ENCODE measurements at regions not wholly inside any gene's neighbourhood (a gene's known extent, or its start where the extent isn't known, plus 50 kb on each side); places are given as distances from the start of the nearest gene placed in this dataset.

DNA sequence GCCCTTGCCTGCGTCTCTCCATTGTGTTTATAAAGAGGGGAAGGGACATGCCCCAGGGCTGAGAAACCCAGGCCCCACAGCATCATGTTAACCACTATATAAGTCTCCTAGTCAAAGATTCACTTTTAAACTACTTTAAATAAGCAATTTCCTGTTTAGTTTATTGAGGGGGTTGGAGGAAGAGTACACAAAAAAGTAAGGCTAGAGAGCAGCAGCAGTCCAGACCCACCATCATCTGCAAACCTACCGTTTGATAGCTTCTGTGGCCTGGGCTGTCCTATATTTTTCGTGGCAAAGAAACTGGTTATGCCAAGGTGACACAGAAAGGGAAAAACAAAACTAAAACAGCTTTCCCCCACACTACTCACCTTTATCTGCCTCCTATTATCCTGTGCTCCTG is 646.1 kb downstream of the IRS1 start:
- no peak for DNase-seq

DNA sequence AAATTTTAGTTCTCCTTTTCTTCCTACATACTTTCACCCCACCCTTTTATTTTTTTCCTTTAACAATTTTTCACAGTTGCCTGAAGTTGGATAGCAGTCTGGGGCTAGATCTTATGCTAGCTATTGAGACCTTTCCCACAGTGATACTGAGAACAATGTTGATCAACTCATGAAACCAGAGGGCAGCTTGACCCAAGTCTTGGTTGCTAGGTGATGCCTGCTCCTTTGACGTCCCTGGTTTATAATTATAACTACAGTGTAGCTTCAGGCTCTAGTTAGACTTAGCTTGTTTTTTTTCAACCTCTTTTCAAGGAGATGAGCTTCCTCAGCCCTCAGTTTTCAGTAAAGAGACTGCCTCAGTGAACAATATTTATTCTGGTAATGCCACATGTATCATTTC is 648.5 kb downstream of the IRS1 start:
- DNase-seq = no peak

DNA sequence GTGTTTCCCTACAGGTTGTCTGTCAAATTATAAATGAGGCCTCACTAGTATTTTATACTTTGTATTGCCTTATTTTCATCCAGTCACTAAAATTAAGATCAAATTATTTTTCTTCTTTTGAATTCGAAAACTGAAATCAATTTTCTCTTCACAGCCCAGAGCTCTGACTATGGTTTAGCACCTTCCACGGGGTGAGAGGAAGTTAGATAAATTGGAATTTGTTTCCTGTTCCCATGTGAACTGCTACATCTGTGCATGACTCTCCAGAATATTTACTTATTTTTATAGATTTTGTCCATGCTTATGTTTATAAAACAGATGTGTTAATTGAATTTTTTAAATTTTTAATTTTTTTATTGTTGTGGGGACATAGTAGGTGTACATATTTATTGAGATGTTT is 656.5 kb downstream of the IRS1 start:
- no peak for DNase-seq

DNA sequence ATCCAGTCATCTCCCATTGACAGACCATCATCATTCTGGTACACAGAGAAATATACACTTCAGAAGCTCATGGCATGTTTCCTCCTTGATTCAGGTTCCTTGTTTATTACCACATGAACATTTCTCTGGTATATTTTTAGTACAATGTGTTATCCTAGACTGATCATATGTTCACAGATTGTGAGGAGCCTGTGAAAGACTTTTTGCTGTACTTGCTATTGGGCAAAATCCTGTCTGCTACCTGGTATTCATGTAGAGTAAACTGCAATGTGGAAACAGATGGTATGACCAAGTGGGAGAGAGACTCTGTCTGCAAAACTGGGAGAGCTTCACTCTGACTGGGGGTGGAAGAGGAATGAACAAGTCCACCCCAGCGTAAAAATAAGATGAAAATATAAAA is 657.2 kb downstream of the IRS1 start:
- DNase-seq = no peak

DNA sequence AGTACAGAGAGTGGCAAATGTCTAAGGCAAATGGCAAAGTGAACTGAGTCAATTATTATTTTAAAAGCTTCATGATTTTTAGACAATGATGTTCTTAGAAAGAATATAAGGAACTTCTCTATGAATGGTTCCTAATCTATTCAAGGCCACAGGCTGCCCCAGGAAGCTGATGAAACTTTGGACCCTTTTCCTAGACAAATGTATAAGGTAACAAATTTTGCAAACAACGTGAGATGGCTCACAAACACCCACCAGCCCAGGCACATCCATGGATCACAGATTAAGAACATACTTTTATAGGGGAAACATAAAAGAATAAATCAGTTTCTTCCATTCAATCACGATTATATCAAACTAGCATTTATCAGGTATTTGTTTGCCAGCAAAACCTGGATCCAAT is 659.0 kb downstream of the IRS1 start:
- DNase-seq = no peak

DNA sequence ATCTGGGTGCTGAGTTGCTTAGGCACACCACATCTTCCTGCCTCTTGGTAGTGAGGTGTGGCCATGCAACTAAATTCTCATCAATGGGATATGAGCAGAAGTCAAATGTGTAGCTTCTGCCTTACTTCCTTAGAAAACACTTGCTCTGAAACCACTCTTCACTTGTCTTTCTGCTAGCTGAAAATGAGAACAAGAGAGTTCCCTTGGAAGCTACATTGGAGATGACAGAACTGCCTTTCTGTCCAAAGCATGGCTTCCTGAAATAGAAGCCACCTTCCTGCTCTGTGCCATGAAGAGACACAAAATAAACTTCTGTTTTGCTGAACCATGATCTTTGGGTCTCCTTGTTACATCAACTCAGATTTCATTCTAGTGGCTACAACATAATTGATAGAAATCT is 659.9 kb downstream of the IRS1 start:
- no peak for DNase-seq

DNA sequence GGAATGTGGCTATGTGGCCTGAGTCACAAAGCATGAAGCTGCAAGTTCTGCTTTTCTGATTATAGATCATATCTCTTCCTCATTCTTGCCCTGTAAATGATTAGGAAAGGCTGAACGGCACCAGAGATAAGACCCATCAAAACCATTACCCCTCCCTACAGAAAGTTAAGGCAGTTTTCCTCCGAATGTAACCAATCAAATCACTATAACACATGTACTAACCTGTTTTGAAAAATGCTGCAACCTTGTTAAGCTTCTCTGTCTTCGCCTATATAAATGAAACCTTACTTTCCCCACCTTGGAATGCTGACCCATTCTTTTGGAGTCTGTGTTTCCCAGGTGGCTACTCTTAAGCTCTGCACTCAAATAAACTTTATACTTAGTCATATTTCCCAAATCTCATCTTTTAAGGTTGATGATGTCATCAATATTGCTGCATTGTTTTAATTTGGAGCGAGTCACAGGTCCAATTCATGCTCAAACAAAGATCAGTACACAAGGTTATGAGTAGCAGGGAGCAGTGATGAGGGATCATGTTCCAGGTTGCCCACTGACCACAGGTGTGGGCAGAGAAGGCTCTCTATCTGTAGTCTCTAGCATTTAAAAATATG is 662.3 kb downstream of the IRS1 start:
- no peak for DNase-seq

DNA sequence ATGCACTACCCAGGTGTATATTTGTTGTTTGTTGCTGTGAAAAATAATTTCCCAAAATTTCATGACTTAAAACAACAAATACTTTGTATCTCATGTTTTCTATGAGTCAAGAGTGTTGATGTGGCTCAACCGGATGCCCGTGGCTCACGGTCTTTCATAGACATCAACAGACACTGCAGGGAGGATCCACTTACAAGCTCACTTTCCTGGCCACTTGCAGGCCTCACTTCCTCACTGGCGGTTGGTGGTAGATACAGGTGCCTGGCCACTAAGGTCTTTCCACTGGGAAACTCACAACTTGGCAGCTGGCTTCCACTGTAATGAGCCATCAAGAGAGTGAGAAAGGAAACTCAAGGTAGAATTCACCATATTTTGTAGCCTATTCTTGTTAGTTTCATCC is 662.9 kb downstream of the IRS1 start:
- no peak for DNase-seq

DNA sequence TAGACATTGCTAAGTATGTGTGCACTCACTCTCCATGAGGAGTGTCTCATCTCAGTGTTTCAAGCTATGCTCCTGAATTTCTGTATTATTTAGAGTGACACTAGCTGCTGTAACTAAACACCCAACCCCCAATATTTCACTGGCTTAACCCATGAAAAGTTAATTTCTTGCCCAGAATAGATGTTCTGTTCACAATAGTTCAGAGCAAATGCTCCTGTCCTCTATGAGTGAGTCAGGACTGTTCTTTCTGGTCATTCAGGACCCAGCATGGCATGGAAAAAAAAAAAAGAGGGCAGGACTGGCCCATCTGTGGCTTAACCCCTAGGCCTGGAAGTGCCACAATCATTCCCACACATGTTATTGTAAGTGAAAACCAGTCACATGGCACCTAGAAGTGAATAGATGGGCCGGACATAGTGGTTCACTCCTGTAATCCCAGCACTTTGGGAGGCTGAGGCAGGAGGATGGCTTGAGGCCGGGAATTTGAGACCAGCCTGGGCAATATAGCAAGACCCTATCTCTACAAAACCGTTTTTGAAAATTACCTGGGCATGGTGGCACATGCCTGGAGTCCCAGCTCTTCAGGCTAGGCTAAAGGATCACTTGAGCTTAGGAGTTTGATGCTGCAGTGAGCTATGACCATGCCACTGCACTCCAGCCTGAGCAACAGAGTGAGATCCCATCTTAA is 663.6 kb downstream of the IRS1 start:
- no peak for DNase-seq

DNA sequence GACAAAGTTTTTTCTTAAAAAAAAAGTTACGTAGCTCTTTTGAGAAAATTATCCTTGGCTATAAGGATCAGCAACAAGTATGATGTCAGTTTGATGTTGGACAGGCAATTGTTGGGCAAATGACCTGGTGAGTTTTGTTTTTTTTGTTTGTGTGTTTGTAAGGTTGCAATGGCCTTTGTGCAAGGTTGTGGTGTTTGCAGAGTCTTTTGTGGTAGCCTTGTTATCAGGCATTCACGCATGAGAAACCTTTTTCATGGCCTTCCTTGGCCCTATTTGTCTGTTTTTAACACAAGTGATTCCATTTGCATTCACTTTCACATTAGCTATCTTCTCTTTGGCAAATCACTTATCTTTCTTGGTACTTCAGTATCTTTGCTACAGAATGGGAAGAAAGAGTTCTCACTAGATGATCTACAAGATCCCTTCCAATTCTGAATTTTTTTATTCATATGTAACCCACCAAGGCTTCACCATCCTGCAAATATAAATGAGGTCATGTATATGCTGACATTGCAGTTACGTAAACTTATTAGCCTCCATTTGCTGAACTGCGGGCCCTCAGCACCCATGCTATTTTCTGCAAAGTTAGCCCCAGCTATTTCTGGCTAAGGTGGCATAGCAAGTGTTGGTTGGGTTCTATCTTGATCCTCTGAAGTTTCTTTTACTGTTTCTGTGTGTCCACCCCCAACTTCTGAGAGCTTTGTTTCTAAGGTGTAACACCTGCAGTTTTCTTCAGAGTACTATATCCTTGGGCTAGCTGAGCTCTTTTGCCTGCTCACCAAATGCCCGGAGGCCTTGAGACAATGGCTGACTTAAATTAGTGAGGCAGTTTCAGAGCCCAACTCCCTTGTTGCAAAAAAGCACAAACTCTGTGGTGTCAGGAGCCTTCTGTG is 667.1 kb downstream of the IRS1 start:
- no peak for DNase-seq

DNA sequence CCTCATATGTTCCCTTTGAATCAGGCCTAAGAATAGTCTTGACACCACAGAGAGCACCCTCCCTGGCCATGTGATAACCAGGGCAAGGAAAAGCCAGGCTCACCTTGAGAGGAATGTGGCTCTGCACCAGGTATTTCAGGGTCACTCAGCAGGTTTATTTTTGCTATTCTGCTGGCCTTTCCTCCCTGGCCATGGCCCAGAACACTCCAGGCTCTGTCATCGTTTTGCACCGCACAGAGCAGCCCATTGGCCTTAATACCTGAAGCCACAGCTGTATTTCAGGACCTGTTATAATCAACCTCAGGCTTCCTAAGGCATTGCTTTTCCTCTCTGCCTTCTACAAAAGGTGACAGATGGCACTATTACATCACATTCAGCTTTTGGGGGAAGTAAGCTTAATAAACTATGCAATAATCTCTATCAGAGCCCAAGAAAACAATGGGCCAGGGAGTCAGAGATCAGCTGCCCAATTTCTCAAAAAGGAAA is 668.3 kb downstream of the IRS1 start:
- DNase-seq = no peak

DNA sequence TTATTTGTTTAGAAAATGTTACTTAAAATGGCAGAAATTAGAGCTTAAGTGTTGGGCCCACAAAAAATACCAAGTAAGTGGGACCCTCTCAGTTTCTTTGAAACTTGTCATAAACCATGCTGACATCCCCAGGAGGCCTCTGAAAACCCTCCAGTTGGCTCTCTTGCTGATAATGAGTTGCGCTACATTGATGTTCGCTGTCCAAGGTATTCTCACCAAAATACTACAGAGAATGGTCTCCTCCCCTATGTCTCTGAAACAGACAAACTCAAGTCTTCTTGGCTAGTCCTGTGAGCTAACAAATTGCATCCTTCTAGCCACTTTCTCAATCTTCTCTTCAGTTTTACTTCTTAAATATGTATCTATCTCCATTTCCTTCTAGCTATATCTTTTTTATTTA is 669.4 kb downstream of the IRS1 start:
- no peak for DNase-seq

DNA sequence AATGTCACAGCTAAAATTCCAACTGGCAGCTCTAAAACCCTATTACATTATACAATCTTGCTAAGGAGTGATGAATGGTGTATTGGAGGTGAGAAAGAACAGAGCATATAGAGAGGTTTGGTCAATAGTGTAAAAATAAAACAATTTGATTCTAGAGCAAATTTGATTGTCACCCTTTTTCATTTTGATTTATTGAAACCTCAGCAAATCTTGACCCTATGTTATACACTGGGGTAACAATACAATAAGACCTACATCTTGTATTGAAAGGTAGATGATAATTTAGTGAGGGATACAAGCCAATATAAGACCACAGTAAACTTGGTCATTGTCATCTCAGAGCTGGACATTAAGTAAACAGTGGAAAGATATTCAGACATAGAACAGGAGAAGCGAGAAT is 671.9 kb downstream of the IRS1 start:
- DNase-seq = no peak

DNA sequence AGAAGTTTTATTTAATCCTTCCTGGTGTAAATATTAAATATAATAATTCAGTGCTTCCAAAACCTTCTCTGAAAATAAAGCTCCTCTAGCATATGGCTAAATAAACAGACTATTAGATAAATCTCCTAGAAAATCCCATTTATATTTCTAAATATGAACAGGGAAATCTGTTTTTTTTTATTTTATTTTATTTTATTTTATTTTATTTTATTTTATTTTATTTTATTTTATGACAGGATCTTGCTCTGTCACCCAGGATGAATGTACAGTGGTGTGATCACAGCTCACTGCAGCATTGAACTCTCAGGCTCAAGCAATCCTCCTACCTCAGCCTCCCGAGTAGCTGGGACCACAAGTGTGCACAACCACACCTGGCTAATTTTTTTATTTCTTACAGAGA is 673.5 kb downstream of the IRS1 start:
- DNase-seq = no peak

DNA sequence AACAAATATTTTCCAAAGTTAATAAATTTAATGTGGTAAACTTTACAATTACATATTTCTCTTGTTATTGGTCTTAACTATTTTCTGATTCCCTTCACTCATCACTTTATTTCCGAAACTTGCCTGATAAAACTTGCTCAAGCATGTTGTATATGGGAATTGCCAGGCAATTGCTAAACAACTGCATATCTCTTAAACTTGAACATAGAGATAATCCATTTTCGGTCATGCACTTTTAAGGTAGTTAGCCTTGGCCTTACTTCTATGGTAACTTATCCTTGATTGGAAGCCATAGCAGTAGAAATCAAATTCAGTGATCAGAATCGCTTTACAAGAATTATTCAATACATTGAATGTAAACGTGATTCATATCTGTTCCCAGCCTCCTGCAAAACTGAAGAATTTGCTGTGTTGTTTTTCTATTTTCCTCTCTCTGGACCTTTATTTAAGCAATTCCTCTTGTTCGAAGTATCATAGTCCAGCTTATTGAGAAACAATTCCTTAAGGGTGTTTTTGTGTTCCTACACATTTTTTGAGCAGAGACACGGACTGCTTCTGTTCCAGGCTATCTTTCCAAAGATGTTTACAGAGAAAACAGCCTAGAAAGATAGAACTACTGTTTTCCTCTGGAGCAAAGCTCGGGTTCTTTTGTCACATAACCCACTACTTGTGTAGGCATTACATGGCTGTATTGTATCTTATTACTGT is 674.3 kb downstream of the IRS1 start:
- DNase-seq = no peak

DNA sequence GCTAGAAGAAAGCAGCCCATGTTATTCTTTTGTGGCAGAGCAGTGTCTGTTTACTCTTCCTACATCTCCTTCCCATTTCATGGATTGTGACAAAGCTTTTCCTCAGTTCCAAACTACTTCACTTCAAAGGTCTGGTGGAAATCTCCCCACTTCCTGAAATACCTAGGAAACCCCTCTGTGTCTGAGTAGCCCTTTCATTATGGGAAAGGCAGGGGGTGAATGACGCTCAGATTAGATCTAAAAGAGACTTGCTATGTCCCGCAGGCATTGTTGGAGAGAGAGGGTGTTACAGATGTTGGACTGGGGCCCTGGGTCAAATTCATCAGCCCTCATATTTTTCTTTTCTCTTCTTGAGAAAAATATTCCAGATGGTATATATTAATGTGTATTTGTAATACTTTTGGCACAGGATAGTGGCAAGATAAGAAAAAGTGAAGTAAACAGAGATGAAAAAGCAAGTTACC is 675.0 kb downstream of the IRS1 start:
- no peak for DNase-seq

DNA sequence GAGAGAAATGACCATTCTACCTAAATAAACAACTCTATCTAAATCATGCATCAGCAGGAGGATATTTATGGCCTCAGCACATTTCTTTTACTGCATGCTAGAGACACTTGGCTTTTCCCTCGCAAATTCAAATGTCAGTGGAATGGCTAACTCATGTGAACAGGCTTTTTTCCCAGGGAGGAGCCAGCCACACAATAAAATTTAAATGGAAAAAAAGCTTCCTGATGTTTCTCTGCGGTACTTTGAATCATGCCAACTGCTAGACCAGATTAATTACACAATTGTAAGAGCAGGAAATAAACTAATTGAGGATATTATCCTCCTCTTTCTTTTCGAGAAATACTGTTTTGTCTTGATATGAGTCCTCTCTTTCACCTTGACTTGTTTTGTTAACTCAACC is 676.3 kb downstream of the IRS1 start:
- DNase-seq = no peak

DNA sequence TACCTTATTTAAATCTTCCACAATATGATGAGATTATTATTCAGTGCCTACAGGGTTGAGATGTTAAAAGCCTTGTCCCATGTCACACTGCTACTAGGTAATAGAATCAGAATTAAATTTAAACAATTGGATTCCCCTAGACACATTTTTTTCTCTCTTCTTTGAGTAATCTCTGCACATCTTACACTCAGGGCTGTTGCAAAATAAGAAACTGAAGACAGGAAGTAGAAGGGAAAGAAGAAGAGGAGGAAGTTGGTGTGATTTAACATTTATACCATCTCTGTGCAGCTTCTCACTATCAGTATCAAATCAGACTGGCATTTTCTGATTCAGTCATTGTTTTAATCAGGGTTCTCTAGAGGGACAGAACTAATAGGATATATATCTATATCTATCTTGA is 677.6 kb downstream of the IRS1 start:
- no peak for DNase-seq

DNA sequence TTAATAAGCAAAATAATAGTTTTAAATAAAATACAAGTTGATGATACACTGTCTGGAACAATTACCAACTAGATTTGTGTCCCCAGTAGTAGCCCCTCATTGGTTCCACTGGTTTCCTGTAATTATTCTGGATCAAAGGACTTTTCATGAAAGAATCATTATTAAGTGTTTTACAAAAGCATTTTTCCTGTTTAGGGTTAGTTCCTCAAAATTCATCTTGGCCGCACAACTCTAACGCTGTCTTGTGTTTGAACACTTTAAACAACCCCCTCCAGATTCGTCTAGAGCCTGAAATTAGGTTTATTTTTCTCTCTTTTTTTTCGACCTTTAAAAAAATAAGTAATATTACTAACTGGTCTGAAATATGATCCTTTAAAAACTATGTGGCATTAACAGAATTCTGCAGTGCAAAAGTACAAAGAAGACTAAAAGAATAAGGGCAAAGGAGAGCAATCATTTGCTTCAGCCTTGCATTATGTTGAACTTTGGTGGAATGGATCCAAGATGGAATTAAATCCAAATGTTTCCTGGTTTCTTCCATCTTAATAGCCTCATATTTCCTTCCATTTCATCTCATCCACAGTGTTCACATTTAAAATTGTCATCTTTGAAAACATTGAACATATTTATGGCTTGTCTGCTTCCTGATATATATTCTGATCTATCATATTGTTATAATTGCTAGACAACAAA is 678.4 kb downstream of the IRS1 start:
- DNase-seq = no peak

DNA sequence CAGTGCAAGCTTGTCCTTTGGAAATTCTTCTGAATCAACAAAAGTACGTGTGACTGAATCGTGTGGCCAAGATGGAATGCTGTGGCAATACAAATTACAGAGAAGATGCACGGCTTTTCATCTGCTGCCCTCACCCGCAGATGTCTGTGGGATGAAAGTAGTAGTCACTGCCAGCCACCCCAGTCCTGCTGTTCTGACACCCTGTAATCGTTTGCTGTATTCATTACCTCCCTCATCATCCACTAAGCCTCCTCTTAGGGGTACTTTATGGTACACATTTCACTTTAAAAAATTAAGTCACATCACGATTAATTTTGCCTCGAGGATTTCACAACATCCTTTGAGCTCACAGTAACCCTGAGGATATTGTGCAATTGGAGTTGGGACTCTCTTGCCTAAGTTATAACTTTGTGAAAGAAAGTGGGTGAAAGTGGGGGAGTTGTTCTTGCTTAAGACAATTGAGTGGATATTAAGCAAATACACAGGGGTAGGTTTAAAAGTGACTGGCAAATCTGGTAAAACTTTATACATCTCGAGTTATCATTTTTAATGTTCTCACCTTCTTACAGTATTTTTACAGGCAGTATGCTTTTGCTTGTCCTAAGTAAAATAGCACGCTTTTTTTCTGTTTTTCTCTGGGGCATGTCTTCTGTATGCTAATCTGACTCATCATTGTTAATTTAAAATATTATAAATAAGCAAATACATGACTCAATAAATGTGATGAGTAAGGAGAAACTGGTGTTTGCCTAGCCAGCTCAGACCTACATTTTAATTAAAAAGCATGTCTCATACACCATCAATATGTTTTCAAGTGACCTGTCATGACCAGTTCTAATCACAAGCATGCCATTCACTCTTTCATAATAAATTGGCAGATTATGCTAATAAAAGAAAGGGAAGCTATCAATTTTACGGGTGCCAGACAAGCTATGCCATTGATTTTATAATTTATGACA is 680.9 kb downstream of the IRS1 start:
- no peak for DNase-seq

DNA sequence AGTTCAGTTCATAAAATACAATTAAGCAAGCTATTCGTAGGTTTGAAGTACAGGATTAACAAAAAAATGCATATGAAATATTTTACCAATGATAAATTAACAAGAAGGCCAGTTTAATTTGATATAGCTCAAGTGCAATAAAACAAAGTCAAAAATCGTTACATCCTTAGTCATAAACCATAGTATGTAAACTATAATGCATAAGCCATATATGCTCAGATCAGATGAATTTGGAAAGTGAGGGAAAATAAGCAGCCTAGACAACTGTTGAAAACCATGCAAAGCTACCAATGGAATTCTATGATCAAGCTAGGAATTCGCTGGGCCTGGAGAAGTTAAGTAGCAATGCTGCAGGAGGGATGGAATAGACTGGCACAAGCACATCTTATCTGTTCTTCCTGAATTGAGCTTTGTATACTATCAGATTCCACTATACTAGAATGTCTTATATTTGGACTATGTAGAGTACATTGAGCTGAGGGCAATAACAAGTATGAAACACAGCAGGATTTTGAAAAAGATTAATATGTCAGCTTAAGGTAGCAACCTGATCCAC is 682.0 kb downstream of the IRS1 start:
- no peak for DNase-seq

All from activated effector memory CD4-positive, alpha-beta T cell treated with Interleukin-2 at 50 U/mL for 16 hours (primary cell).